GM23338 (cell line): ENCODE measurements at regions not wholly inside any gene's neighbourhood (a gene's known extent, or its start where the extent isn't known, plus 50 kb on each side); places are given as distances from the start of the nearest gene placed in this dataset.

Experiments
- ATAC-seq: fragments of 200-7000 bp; cut with Tn5 transposase; 3 replicates; pipeline ENCODE4 v1.9.1; 2020
- DNase-seq: peaks from one replicate; pipeline ENCODE4 v3.0.0-alpha.2; 2015; ENCODE audit warnings: low spot score
- H2AFZ ChIP-seq: fragments of 200-600 bp; sonication (generic); 2 replicates; pipeline ENCODE4 v1.8.0; 2016; ENCODE audit warnings: antibody characterized with exemption, mild to moderate bottlenecking, moderate library complexity
- H3F3A ChIP-seq: fragments of 200-600 bp; sonication (generic); replicated peaks from 2 replicates; pipeline ENCODE4 v1.8.0; 2017; ENCODE audit warnings: antibody characterized with exemption, mixed run types, low read depth
- H3K27ac ChIP-seq: fragments of 200-600 bp; sonication (generic); 2 replicates; pipeline ENCODE4 v1.6.1; 2016; ENCODE audit warnings: low read depth
- H3K27me3 ChIP-seq: fragments of 200-600 bp; sonication (generic); 2 replicates; pipeline ENCODE4 v1.8.0; 2016; ENCODE audit warnings: mild to moderate bottlenecking, mixed run types, moderate library complexity; ENCODE audit not compliant: insufficient read depth
- H3K36me3 ChIP-seq: fragments of 200-600 bp; sonication (generic); 2 replicates; pipeline ENCODE4 v1.8.0; 2016; ENCODE audit warnings: mild to moderate bottlenecking; ENCODE audit not compliant: insufficient read depth
- H3K4me1 ChIP-seq: fragments of 200-600 bp; sonication (generic); 2 replicates; pipeline ENCODE4 v1.8.0; 2016; ENCODE audit warnings: mild to moderate bottlenecking, moderate library complexity; ENCODE audit not compliant: insufficient read depth
- H3K4me2 ChIP-seq: fragments of 200-600 bp; sonication (generic); 2 replicates; pipeline ENCODE4 v1.7.1; 2017; ENCODE audit warnings: mixed run types
- H3K4me3 ChIP-seq: fragments of 200-600 bp; sonication (generic); 2 replicates; pipeline ENCODE4 v1.6.1; 2016; ENCODE audit warnings: mixed run types
- H3K79me2 ChIP-seq: fragments of 200-600 bp; sonication (generic); replicated peaks from 2 replicates; pipeline ENCODE4 v1.8.0; 2017; ENCODE audit warnings: mild to moderate bottlenecking; ENCODE audit not compliant: insufficient read depth
- H3K9me2 ChIP-seq: fragments of 200-600 bp; sonication (generic); 2 replicates; pipeline ENCODE4 v1.8.0; 2017; ENCODE audit not compliant: insufficient read depth
- H4K20me1 ChIP-seq: fragments of 200-600 bp; sonication (generic); replicated peaks from 2 replicates; pipeline ENCODE4 v1.8.0; 2017; ENCODE audit warnings: mild to moderate bottlenecking; ENCODE audit not compliant: insufficient read depth
- H3K27ac Mint-ChIP-seq: 2 replicates; pipeline ENCODE4 v1.8.0; 2020; ENCODE audit warnings: inconsistent platforms, mild to moderate bottlenecking, moderate library complexity, mixed read lengths
- H3K27me3 Mint-ChIP-seq: 3 replicates; pipeline ENCODE4 v1.8.0; 2022; ENCODE audit warnings: low read depth, mild to moderate bottlenecking, moderate library complexity, mixed read lengths, inconsistent platforms; ENCODE audit not compliant: insufficient read depth, poor library complexity
- H3K36me3 Mint-ChIP-seq: 3 replicates; pipeline ENCODE4 v1.8.0; 2021; ENCODE audit warnings: low read depth, mild to moderate bottlenecking, inconsistent platforms, moderate library complexity, mixed read lengths
- H3K4me1 Mint-ChIP-seq: 3 replicates; pipeline ENCODE4 v1.8.0; 2020; ENCODE audit warnings: mild to moderate bottlenecking, inconsistent platforms, mixed read lengths
- H3K4me3 Mint-ChIP-seq: 3 replicates; pipeline ENCODE4 v1.8.0; 2021; ENCODE audit warnings: moderate library complexity, mild to moderate bottlenecking, inconsistent platforms, mixed read lengths
- H3K9me3 Mint-ChIP-seq: 3 replicates; pipeline ENCODE4 v1.8.0; 2020; ENCODE audit warnings: moderate library complexity, mild to moderate bottlenecking, inconsistent platforms, mixed read lengths
- CREB1 ChIP-seq: fragments of 250-450 bp; sonication (Bioruptor Pico); IDR thresholded peaks from 2 replicates; pipeline ENCODE4 v1.5.0; 2020; ENCODE audit warnings: low read depth, mild to moderate bottlenecking, moderate library complexity
- EZH2 ChIP-seq: fragments of 200-600 bp; sonication (generic); IDR thresholded peaks from one replicate; pipeline ENCODE4 v1.8.0; 2017; ENCODE audit warnings: antibody characterized with exemption, mild to moderate bottlenecking, low read depth; ENCODE audit not compliant: unreplicated experiment
- EZH2phosphoT487 ChIP-seq: fragments of 200-600 bp; sonication (generic); IDR thresholded peaks from one replicate; pipeline ENCODE4 v1.8.1; 2018; ENCODE audit warnings: antibody characterized with exemption; ENCODE audit not compliant: unreplicated experiment
- JUNB ChIP-seq: IDR thresholded peaks from one replicate; pipeline ENCODE4 v1.6.1; 2016; ENCODE audit warnings: antibody characterized with exemption; ENCODE audit not compliant: unreplicated experiment
- NANOG ChIP-seq: IDR thresholded peaks from 2 replicates; pipeline ENCODE4 v1.6.1; 2016; ENCODE audit warnings: antibody characterized with exemption, borderline replicate concordance
- POLR2AphosphoS5 ChIP-seq: IDR thresholded peaks from 2 replicates; pipeline ENCODE4 v1.6.1; 2016; ENCODE audit warnings: antibody characterized with exemption, low read depth
- STAT1 ChIP-seq: IDR thresholded peaks from one replicate; pipeline ENCODE4 v1.6.1; 2016; ENCODE audit warnings: antibody characterized with exemption; ENCODE audit not compliant: unreplicated experiment
- ZNF114 ChIP-seq: fragments of 250-450 bp; sonication (Bioruptor Pico); IDR thresholded peaks from 2 replicates; pipeline ENCODE4 v1.5.0; 2020; ENCODE audit warnings: mild to moderate bottlenecking, moderate library complexity
- ZNF331 ChIP-seq: fragments of 250-450 bp; sonication (Bioruptor Pico); IDR thresholded peaks from 2 replicates; pipeline ENCODE4 v1.5.0; 2020; ENCODE audit warnings: low read depth, mild to moderate bottlenecking, moderate library complexity
- TF ChIP-seq, protein P1 (sequence below): IDR thresholded peaks from 2 replicates; pipeline ENCODE4 v1.6.1; 2016; ENCODE audit warnings: antibody characterized with exemption
- TF ChIP-seq, protein P2 (sequence below), 2 experiments: fragments of 200-600 bp in 1 of 2; sonication (generic) in 1 of 2; conservative IDR thresholded peaks; 2 replicates each; pipeline versions ENCODE4 v1.5.1 to v1.6.1; 2016 to 2017; ENCODE audit warnings: antibody characterized with exemption in 2 of 2, low read depth in 2 of 2, mild to moderate bottlenecking in 2 of 2, moderate library complexity in 1 of 2
- TF ChIP-seq, protein P3 (sequence below): IDR thresholded peaks from one replicate; pipeline ENCODE4 v1.6.1; 2018; ENCODE audit warnings: antibody characterized with exemption; ENCODE audit not compliant: unreplicated experiment
- TF ChIP-seq, protein P4 (sequence below): fragments of 250-450 bp; sonication (Bioruptor Pico); IDR thresholded peaks from 2 replicates; pipeline ENCODE4 v1.5.0; 2020; ENCODE audit warnings: mild to moderate bottlenecking, moderate library complexity

DNA sequence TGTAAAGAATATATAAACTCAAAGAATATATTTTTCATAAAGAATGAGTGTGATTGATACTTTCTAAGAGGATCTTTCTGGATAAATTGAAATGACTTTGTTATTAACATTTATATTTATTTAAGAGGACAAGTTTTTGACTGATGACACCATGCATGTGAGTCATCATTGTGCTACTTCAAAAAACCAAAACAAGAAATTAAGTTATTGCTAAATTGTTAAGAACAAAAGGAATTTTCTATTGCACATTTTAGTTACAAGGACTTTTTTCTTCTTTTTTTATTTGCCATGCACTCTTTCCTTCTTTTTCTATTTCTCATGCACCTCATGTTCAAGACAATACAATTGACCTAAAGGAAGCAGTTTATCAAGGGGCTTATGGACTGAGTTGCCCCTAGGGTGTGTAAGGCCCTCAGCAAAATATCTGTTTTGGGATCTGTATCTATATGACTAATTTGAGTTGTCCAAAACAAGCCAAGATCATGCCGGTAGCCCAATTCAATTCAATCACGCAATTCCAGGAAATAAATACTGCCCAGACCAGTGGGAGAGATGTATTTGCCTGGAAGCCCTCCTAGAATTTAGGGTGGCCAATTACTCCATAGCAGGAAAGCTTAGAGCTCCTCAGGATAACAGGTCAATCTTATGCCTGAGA, 654.3 kb downstream of the METTL4 start:
- Histone ChIP-seq H3K27me3 (no peaks in the 10 kb centered on the region), H3K4me1 (no peaks in the 10 kb centered on the region), H4K20me1 (no peaks in the 10 kb centered on the region), H2AFZ (peak overlapping the region; percentile 52; the same call in 1 of the 2 replicates), H3K36me3 (0 out of 2 replicates have a peak, but pooled peaks cover 3% of the 10 kb centered on the region), H3K9me2 (0 out of 2 replicates have a peak, but pooled peaks cover 3% of the 10 kb centered on the region), H3K79me2 (no peaks in the 10 kb centered on the region), H3K4me2 (no peak overlapping the region), H3K27ac (no peak overlapping the region), H3F3A (no peaks in the 10 kb centered on the region), H3K4me3 (no peak overlapping the region)
- Mint-ChIP-seq H3K27ac (no peak overlapping the region), H3K27me3 (no peaks in the 10 kb centered on the region), H3K9me3 (peaks cover 20% of the 10 kb centered on the region), H3K4me3 (no peak overlapping the region), H3K4me1 (no peaks in the 10 kb centered on the region), H3K36me3 (peaks cover 6% of the 10 kb centered on the region; the same call in 2 of the 3 replicates)
- ATAC-seq (no peak), DNase-seq (no peak)
- no peak for TF ChIP-seq ZNF114 (CRISPR knock-in tag)
- TF ChIP-seq, protein P1, sequence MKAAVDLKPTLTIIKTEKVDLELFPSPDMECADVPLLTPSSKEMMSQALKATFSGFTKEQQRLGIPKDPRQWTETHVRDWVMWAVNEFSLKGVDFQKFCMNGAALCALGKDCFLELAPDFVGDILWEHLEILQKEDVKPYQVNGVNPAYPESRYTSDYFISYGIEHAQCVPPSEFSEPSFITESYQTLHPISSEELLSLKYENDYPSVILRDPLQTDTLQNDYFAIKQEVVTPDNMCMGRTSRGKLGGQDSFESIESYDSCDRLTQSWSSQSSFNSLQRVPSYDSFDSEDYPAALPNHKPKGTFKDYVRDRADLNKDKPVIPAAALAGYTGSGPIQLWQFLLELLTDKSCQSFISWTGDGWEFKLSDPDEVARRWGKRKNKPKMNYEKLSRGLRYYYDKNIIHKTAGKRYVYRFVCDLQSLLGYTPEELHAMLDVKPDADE = no peak
- TF ChIP-seq, protein P2, sequence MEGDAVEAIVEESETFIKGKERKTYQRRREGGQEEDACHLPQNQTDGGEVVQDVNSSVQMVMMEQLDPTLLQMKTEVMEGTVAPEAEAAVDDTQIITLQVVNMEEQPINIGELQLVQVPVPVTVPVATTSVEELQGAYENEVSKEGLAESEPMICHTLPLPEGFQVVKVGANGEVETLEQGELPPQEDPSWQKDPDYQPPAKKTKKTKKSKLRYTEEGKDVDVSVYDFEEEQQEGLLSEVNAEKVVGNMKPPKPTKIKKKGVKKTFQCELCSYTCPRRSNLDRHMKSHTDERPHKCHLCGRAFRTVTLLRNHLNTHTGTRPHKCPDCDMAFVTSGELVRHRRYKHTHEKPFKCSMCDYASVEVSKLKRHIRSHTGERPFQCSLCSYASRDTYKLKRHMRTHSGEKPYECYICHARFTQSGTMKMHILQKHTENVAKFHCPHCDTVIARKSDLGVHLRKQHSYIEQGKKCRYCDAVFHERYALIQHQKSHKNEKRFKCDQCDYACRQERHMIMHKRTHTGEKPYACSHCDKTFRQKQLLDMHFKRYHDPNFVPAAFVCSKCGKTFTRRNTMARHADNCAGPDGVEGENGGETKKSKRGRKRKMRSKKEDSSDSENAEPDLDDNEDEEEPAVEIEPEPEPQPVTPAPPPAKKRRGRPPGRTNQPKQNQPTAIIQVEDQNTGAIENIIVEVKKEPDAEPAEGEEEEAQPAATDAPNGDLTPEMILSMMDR (conservative IDR thresholded peaks at IDR 0.05; ENCODE audit: low read depth in 2 of 2) = no peak
- no peak for TF ChIP-seq ZNF331 (CRISPR knock-in tag)
- TF ChIP-seq, protein P3, sequence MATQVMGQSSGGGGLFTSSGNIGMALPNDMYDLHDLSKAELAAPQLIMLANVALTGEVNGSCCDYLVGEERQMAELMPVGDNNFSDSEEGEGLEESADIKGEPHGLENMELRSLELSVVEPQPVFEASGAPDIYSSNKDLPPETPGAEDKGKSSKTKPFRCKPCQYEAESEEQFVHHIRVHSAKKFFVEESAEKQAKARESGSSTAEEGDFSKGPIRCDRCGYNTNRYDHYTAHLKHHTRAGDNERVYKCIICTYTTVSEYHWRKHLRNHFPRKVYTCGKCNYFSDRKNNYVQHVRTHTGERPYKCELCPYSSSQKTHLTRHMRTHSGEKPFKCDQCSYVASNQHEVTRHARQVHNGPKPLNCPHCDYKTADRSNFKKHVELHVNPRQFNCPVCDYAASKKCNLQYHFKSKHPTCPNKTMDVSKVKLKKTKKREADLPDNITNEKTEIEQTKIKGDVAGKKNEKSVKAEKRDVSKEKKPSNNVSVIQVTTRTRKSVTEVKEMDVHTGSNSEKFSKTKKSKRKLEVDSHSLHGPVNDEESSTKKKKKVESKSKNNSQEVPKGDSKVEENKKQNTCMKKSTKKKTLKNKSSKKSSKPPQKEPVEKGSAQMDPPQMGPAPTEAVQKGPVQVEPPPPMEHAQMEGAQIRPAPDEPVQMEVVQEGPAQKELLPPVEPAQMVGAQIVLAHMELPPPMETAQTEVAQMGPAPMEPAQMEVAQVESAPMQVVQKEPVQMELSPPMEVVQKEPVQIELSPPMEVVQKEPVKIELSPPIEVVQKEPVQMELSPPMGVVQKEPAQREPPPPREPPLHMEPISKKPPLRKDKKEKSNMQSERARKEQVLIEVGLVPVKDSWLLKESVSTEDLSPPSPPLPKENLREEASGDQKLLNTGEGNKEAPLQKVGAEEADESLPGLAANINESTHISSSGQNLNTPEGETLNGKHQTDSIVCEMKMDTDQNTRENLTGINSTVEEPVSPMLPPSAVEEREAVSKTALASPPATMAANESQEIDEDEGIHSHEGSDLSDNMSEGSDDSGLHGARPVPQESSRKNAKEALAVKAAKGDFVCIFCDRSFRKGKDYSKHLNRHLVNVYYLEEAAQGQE = no peak
- no peak for TF ChIP-seq CREB1 (CRISPR knock-in tag)
- TF ChIP-seq STAT1 = no peak
- TF ChIP-seq NANOG = no peak
- no peak for TF ChIP-seq EZH2phosphoT487
- no peak for TF ChIP-seq EZH2
- TF ChIP-seq POLR2AphosphoS5 = no peak
- TF ChIP-seq, protein P4, sequence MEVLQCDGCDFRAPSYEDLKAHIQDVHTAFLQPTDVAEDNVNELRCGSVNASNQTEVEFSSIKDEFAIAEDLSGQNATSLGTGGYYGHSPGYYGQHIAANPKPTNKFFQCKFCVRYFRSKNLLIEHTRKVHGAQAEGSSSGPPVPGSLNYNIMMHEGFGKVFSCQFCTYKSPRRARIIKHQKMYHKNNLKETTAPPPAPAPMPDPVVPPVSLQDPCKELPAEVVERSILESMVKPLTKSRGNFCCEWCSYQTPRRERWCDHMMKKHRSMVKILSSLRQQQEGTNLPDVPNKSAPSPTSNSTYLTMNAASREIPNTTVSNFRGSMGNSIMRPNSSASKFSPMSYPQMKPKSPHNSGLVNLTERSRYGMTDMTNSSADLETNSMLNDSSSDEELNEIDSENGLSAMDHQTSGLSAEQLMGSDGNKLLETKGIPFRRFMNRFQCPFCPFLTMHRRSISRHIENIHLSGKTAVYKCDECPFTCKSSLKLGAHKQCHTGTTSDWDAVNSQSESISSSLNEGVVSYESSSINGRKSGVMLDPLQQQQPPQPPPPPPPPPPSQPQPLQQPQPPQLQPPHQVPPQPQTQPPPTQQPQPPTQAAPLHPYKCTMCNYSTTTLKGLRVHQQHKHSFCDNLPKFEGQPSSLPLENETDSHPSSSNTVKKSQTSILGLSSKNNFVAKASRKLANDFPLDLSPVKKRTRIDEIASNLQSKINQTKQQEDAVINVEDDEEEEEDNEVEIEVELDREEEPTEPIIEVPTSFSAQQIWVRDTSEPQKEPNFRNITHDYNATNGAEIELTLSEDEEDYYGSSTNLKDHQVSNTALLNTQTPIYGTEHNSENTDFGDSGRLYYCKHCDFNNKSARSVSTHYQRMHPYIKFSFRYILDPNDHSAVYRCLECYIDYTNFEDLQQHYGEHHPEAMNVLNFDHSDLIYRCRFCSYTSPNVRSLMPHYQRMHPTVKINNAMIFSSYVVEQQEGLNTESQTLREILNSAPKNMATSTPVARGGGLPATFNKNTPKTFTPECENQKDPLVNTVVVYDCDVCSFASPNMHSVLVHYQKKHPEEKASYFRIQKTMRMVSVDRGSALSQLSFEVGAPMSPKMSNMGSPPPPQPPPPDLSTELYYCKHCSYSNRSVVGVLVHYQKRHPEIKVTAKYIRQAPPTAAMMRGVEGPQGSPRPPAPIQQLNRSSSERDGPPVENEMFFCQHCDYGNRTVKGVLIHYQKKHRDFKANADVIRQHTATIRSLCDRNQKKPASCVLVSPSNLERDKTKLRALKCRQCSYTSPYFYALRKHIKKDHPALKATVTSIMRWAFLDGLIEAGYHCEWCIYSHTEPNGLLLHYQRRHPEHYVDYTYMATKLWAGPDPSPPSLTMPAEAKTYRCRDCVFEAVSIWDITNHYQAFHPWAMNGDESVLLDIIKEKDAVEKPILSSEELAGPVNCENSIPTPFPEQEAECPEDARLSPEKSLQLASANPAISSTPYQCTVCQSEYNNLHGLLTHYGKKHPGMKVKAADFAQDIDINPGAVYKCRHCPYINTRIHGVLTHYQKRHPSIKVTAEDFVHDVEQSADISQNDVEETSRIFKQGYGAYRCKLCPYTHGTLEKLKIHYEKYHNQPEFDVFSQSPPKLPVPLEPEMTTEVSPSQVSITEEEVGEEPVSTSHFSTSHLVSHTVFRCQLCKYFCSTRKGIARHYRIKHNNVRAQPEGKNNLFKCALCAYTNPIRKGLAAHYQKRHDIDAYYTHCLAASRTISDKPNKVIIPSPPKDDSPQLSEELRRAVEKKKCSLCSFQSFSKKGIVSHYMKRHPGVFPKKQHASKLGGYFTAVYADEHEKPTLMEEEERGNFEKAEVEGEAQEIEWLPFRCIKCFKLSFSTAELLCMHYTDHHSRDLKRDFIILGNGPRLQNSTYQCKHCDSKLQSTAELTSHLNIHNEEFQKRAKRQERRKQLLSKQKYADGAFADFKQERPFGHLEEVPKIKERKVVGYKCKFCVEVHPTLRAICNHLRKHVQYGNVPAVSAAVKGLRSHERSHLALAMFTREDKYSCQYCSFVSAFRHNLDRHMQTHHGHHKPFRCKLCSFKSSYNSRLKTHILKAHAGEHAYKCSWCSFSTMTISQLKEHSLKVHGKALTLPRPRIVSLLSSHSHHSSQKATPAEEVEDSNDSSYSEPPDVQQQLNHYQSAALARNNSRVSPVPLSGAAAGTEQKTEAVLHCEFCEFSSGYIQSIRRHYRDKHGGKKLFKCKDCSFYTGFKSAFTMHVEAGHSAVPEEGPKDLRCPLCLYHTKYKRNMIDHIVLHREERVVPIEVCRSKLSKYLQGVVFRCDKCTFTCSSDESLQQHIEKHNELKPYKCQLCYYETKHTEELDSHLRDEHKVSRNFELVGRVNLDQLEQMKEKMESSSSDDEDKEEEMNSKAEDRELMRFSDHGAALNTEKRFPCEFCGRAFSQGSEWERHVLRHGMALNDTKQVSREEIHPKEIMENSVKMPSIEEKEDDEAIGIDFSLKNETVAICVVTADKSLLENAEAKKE (CRISPR knock-in tag) = no peak
- TF ChIP-seq JUNB = no peak
